T47D (cell line): ENCODE measurements at regions not wholly inside any gene's neighbourhood (a gene's known extent, or its start where the extent isn't known, plus 50 kb on each side); places are given as distances from the start of the nearest gene placed in this dataset.
"Not testable (repeated sequence)": the region's sequence is repeated elsewhere in the genome, so short reads cannot be mapped to it uniquely, and the experiment has no call there.

Experiments
- DNase-seq, 2 experiments: peaks; one replicate each; pipeline versions ENCODE4 v3.0.0 to v3.0.0-alpha.2; 2011 to 2012; ENCODE audit warnings: low read depth in 1 of 2, low spot score in 1 of 2
- JUND ChIP-seq: IDR thresholded peaks from 2 replicates; pipeline ENCODE4 v1.6.1; 2012; ENCODE audit warnings: low read depth
- in situ Hi-C: cut with HindIII; loops from 2 replicates; pipeline ENCODE4 v1.10.0; 2016; ENCODE audit warnings: low sequenced_read_pairs, low pct_unique_long_range_greater_than_20kb

- TF ChIP-seq JUND, result no peak
- in situ Hi-C loops, result no loop called here
- no peak for DNase-seq
Observed at GRCh38 chr4:17029964-17030363, 131.5 kb upstream of the LDB2 start.

GRCh38 chr4:17029432-17029831 lies 131.0 kb upstream of the LDB2 start:
- in situ Hi-C loops, result no loop called here
- DNase-seq, result no peak
- TF ChIP-seq JUND, result no peak

DNA sequence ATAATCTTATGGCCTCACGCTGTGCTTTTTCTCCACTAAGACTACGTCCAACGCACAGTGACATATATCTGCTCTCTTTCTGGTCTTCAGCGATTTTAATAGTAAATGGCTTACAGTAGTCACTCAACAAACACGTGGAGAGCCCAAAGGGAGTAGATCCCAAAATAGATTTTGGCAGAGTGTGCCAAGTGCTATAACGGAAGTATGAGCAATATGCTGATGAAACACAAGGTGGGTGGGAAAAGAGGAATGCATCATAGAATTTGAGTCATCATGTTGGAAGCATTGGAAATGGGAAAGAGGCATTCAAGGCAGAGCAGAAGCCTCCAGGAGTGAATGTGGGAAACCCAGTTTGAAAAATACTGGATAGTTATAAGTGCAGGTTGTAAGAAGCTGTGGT lies 129.1 kb upstream of the LDB2 start:
- in situ Hi-C loops, result no loop called here
- TF ChIP-seq JUND, result no peak
- no peak for DNase-seq

GRCh38 chr4:17024425-17024824 lies 126.0 kb upstream of the LDB2 start:
- no peak for TF ChIP-seq JUND
- in situ Hi-C loops, result no loop called here
- DNase-seq, result no peak

DNA sequence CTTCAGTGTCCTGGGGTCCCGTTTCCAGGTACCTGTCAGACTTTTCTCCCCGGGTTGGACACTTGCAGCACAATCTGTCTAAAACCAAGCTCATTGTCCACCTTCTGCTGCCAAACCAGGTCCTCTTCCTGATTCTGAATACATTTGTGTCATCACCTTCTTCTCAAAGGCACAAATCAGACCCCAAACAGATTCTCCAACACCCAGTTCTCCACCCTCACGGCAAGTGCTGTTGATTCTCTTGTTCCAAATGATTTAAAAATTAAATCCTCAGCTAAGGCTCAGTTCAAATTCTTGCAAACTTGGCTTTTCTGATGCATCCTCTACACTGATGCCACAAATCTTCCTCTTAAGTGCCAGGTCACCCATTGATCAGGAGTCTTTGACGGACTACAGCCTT lies 122.5 kb upstream of the LDB2 start:
- DNase-seq, result no peak
- in situ Hi-C loops, result no loop called here
- TF ChIP-seq JUND, result no peak

DNA sequence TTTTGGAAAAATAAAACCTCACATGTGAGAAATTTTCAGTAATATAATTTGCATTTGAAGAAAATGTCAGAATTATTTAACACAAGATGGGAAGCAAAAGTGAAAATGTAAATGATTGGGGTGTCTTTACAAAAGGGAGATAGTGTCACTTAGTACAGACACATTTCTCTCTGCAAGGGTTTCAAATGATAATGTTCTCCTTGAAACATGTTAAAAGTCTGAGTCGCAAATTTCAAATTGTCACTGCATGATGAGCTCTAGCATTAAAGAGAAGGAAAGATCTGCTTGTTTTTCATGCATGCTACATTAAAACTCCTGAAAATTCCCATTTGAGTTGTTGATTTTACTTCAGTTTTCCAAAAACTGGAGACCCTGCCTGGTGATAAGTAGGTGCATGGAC lies 122.0 kb upstream of the LDB2 start:
- DNase-seq, result no peak
- in situ Hi-C loops, result no loop called here
- TF ChIP-seq JUND, result no peak

GRCh38 chr4:17018621-17019020 lies 120.2 kb upstream of the LDB2 start:
- in situ Hi-C loops, DNase-seq: not testable (repeated sequence)

- TF ChIP-seq JUND, result no peak
- in situ Hi-C loops, result no loop called here
- DNase-seq, result no peak
Observed at GRCh38 chr4:17018013-17018412, 119.6 kb upstream of the LDB2 start.

GRCh38 chr4:17013382-17014006 lies 115.0 kb upstream of the LDB2 start:
- in situ Hi-C loops, result no loop called here
- no peak for DNase-seq
- no peak for TF ChIP-seq JUND

DNA sequence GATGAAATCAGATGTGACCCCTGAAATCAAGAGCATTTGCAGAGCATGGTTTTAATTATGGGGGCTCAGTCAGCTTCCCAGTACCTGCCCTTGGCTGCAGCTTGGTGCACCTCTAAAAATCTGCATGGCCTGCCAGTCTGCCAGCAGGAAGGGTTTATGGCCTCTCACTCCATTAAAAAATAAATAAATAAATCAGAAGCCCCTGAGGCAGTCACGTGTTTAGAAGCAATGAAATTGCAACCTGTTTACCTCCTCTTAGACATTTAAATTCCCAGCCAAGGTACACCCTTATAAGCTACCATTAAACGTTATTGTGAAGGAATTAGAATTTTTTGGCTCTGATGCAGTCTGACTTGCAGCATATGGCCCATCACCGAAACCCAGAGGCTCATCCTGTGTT lies 114.0 kb upstream of the LDB2 start:
- in situ Hi-C loops, result no loop called here
- no peak for DNase-seq
- no peak for TF ChIP-seq JUND

DNA sequence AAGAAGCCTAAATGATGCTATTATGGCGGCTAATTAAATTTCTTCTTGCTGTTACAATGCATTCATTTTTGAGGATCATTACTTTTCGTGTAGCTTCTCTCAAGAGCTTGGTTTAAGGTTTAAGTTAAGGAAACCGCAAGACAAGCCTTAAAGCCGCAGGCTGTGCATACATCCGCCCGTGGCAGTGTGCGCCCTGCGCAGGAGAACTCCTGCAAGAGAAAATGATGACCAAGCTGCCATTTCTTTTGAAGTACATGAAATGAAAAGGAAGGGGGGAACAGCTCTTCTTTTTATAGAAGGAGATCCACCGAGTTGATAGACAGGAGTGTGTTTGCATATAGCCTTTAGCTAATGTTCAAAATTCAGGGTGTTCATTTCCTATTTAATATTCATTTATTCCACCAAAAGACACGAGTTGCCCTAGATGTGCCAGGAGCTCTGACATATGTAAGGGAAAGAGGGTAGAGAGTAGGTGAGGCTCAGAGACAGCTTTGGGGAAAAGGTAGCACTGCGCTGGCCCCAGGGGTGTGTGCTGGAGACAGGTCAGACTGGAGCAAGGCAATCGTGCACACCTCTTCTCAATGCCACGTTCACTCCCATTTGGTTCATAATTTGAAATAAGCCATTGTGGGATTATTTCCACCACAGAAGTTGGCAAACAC lies 112.1 kb upstream of the LDB2 start:
- TF ChIP-seq JUND, result no peak
- in situ Hi-C loops, result no loop called here
- no peak for DNase-seq

DNA sequence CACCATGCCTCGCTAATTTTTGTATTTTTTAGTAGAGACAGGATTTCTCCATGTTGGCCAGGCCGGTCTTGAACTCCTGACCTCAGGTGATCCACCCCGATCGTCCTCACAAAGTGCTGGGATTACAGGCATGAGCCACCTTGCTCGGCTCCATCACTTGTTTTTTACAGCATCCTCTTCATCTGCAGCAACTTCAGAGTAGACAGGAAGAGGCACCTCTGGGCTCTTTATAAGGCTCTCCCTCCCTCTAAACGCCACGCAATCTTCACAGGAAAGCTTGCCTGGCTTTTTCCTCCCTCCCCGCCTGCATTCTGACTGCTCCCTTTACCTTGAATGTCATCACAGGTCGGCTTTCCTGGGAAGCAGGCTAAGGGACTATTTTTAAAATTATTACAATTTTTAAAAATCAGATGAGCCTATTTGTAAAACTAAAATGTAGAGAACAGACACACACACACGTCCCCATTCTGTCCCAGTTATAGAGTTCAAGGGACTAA lies 111.5 kb upstream of the LDB2 start:
- in situ Hi-C loops, result no loop called here
- no peak for TF ChIP-seq JUND
- no peak for DNase-seq

- in situ Hi-C loops, result no loop called here
- DNase-seq, result no peak
- TF ChIP-seq JUND, result no peak
Observed at GRCh38 chr4:17008834-17009345, 110.4 kb upstream of the LDB2 start.

GRCh38 chr4:17003606-17004392 lies 105.4 kb upstream of the LDB2 start:
- DNase-seq, in situ Hi-C loops: not testable (repeated sequence)
